Cardiac muscle cell (in vitro differentiated cells and primary cell): ENCODE measurements at regions not wholly inside any gene's neighbourhood (a gene's known extent, or its start where the extent isn't known, plus 50 kb on each side); places are given as distances from the start of the nearest gene placed in this dataset.

Experiments
- DNase-seq, 2 donors: peaks; one replicate each; pipeline versions ENCODE4 v3.0.0 to v3.0.0-alpha.2; 2010 to 2017; ENCODE audit warnings: low read depth in 1 of 2, low spot score in 1 of 2
- H3K27ac ChIP-seq: fragments of 200-600 bp; sonication (generic); 2 replicates; pipeline ENCODE4 v1.5.1; 2016
- H3K27me3 ChIP-seq: fragments of 200-600 bp; sonication (generic); 2 replicates; pipeline ENCODE4 v1.6.0; 2016; ENCODE audit warnings: control low read depth
- H3K36me3 ChIP-seq: fragments of 200-600 bp; sonication (generic); 2 replicates; pipeline ENCODE4 v1.5.1; 2016; ENCODE audit warnings: control low read depth
- H3K4me1 ChIP-seq: fragments of 200-600 bp; sonication (generic); 2 replicates; pipeline ENCODE4 v1.8.1; 2017; ENCODE audit warnings: low read depth, mild to moderate bottlenecking, mixed run types
- H3K4me3 ChIP-seq: fragments of 200-600 bp; sonication (generic); 2 replicates; pipeline ENCODE4 v1.5.1; 2016; ENCODE audit warnings: mild to moderate bottlenecking
- H3K9me3 ChIP-seq: fragments of 200-600 bp; sonication (generic); 2 replicates; pipeline ENCODE4 v1.5.1; 2017; ENCODE audit warnings: low read depth, mild to moderate bottlenecking, control low read depth
- TF ChIP-seq, protein P1 (sequence below): IDR thresholded peaks from 2 replicates; pipeline ENCODE4 v1.5.1; 2012; ENCODE audit warnings: low read depth, mild to moderate bottlenecking, low read length

DNA sequence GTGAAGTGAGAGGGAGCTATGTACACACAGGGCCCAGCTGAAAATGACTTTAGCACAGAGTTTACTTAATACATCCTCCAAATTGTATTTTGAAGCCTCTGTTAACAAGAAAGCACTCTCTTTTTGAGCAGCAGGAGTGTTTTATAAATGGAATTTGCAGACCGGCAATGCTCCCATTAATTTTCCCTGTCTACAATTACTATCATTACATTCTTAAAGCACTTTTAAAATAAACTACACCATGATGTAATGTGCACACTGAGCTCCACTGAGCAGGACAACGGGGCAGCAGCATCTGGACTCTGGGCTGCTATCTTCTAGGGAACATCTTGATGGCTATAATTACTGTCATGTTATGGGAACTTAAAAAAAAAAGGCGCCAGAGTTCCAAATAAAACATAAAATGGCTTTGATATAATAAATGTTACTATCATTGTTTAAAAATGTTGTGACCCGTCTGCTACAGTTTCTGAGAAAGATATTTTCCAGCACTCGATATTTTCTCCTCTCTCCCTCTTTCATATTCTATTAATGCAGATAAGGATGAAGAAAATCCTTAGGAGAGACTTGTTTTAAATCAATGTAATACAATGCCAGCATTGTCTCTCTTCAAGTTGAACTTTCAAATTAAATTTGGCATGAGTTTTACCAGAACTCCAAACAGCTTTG, 150.9 kb downstream of the HLX start:
- Histone ChIP-seq H3K27me3 (peaks cover 30% of the 10 kb centered on the region), H3K4me1 (no peaks in the 10 kb centered on the region), H3K27ac (no peak overlapping the region), H3K4me3 (no peak overlapping the region), H3K36me3 (no peaks in the 10 kb centered on the region), H3K9me3 (no peaks in the 10 kb centered on the region)
- DNase-seq = no peak
- TF ChIP-seq, protein P1, sequence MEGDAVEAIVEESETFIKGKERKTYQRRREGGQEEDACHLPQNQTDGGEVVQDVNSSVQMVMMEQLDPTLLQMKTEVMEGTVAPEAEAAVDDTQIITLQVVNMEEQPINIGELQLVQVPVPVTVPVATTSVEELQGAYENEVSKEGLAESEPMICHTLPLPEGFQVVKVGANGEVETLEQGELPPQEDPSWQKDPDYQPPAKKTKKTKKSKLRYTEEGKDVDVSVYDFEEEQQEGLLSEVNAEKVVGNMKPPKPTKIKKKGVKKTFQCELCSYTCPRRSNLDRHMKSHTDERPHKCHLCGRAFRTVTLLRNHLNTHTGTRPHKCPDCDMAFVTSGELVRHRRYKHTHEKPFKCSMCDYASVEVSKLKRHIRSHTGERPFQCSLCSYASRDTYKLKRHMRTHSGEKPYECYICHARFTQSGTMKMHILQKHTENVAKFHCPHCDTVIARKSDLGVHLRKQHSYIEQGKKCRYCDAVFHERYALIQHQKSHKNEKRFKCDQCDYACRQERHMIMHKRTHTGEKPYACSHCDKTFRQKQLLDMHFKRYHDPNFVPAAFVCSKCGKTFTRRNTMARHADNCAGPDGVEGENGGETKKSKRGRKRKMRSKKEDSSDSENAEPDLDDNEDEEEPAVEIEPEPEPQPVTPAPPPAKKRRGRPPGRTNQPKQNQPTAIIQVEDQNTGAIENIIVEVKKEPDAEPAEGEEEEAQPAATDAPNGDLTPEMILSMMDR = no peak

DNA sequence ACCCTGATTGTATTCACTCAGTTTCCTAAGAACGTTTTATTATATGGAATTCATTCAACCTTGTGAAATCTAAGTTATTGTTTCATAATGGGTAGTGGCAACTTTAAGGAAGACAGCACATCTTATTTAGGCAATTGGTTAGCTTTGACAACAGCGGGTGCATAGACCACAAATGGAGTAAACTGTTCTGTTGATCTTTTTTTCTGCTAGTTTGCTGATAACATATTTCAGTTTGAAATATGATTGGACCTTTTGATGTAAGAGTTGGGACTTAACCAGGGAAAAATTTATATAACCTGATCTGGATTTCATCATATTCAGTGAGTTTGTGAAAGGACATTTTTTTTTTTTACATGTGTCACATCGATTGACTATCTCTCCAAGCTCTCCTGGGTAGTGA, 151.7 kb downstream of the HLX start:
- Histone ChIP-seq H3K4me3 (no peak overlapping the region), H3K4me1 (no peaks in the 10 kb centered on the region), H3K27me3 (peaks cover 22% of the 10 kb centered on the region), H3K27ac (no peak overlapping the region), H3K36me3 (no peaks in the 10 kb centered on the region), H3K9me3 (no peaks in the 10 kb centered on the region)
- DNase-seq = no peak
- TF ChIP-seq, protein P1 = no peak

DNA sequence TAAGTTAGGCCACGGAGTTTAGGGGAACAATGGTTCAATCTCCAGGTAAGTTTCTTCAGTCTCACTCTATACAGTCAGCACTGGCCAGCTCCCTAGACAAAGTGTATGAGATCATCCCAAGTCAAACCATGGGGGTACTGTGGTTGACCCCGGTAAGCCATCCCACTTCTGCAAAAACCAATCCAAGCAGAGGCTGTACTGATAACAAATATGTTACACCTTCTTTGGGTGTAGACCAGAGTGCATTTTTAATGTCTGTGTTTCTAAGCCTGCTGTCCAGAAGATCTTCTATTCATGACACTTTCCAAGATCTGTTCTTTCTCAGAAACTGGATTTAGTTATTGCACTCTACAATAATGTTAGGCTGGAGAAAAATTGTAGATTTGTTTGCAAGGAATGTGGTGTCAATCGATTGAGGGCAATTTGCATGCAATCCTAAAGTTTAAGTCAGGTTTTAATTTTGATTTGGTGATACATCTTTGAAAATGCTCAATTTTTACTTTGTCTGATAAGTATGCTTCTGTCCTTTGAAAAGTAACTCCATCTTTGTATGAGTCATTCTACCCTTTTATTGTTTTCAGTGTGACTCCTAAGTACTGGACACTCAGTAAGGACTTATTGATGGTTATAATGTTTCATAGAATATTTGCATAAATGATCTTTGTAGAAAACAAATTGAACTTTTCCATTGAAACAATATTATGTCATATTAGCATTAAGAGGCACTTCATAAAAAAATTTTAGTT, 152.4 kb downstream of the HLX start:
- Histone ChIP-seq H3K27me3 (peaks cover 16% of the 10 kb centered on the region), H3K36me3 (no peaks in the 10 kb centered on the region), H3K9me3 (no peaks in the 10 kb centered on the region), H3K4me1 (no peaks in the 10 kb centered on the region), H3K27ac (no peak overlapping the region), H3K4me3 (no peak overlapping the region)
- DNase-seq = no peak
- TF ChIP-seq, protein P1 = no peak

DNA sequence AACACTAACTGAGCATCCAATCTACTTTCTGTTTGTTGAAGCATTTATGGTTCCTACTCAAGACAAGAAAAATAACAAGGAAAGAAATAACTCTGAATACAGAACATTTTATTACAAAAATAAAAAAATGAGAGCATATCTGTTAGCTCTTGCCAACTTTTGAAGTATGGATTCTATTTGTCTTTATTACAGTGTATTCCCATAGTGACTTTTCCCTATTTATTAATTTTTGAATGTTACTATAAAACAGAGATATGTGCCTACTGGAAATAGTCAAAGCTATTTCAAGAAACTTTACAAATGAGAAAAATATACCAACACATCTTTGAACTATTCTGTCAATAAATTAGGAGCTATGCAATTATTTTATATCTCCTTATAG, 153.0 kb downstream of the HLX start:
- no peaks in the 10 kb centered on the region for H3K4me1 ChIP-seq

DNA sequence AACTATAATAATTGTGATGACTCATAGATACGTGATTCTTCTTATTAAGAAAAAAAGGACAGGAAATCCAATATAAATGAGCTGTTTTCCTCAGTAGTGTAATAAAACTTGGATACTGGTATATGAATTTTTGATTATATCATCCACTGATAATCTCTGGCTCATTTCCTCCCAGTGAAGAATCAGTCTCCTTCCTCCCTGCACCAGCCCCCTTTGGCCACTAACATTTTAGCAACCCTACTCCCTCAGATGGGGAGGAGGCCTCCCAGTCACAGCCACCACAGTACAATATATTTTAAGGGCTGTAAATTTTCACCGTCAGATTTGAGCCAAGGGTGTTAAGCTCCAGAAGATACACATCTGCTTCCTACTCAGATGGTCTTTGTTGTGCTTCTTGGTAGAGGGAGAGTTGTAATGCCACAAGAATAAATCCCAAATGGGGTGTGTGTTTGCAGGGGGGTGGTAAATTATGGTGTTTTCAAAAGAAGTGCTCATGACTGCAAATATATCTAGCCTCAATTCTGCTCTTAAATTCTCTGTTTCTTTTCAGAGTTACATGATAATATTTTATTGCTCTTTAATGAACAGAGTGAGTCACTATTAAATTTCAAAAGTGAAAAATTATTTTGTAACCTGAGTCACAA, 153.5 kb downstream of the HLX start:
- Histone ChIP-seq H3K9me3 (no peaks in the 10 kb centered on the region), H3K4me1 (no peaks in the 10 kb centered on the region), H3K4me3 (no peak overlapping the region), H3K27me3 (peaks cover 5% of the 10 kb centered on the region), H3K36me3 (no peaks in the 10 kb centered on the region), H3K27ac (no peak overlapping the region)
- DNase-seq = no peak
- TF ChIP-seq, protein P1 = no peak

More for the DNA sequence above, 153.0 kb downstream of the HLX start:
- H3K27me3 ChIP-seq = peaks cover 11% of the 10 kb centered on the region
- TF ChIP-seq, protein P1 = no peak
- H3K27ac ChIP-seq = no peak overlapping the region
- H3K9me3 ChIP-seq = no peaks in the 10 kb centered on the region
- H3K36me3 ChIP-seq = no peaks in the 10 kb centered on the region
- H3K4me3 ChIP-seq = no peak overlapping the region
- DNase-seq = no peak
